ENCODE measurements at regions not wholly inside any gene's neighbourhood (a gene's known extent, or its start where the extent isn't known, plus 50 kb on each side); places are given as distances from the start of the nearest gene placed in this dataset.
A peak's percentile ranks its signal among the peaks of the same experiment; 100 is the strongest.

DNA sequence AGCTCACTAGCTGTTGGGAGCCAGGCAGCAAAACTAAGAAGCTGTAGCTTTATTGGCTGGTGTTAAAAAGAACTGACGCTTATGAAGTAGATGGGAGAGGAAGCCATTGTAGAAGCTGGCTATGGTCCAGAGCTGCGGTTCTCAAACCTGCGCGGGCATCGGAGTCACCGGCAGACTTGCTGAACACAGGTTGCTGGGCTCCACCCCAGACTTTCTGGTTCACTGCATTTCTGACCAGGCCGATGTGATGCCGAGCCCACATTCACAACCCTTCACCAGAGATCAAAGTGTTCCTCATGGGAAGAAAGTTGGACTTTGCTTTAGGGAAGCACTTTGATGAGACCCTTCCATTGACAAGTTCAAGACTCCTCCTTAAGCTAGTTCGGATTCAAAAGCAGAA is 231.6 kb downstream of the QKI start:
- H3K4me3 ChIP-seq (ENCODE audit: low read depth, low read length): no peak overlapping the region
- DNase-seq (ENCODE audit: low read depth): no peak

DNA sequence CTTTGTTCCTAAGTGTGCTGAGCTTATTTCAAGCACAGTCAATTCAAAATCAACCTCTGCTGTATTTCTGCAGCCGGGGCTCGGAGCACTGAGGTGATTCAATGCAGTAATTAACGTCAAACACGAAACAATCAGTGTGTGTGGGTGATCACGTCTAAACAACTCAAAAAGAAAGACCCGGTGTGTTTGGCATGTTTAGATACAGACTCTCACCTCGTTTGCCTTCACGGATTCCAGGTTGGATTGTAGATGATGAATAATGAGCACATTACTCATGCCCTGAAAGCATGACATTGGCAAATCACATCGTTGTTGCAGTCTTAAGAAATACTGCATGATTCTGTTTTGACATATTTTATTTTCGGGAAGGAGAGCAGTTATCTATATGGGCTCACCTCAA is 231.0 kb downstream of the QKI start:
- TF ChIP-seq, protein P1, sequence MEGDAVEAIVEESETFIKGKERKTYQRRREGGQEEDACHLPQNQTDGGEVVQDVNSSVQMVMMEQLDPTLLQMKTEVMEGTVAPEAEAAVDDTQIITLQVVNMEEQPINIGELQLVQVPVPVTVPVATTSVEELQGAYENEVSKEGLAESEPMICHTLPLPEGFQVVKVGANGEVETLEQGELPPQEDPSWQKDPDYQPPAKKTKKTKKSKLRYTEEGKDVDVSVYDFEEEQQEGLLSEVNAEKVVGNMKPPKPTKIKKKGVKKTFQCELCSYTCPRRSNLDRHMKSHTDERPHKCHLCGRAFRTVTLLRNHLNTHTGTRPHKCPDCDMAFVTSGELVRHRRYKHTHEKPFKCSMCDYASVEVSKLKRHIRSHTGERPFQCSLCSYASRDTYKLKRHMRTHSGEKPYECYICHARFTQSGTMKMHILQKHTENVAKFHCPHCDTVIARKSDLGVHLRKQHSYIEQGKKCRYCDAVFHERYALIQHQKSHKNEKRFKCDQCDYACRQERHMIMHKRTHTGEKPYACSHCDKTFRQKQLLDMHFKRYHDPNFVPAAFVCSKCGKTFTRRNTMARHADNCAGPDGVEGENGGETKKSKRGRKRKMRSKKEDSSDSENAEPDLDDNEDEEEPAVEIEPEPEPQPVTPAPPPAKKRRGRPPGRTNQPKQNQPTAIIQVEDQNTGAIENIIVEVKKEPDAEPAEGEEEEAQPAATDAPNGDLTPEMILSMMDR (IDR thresholded peaks at IDR 0.05; ENCODE audit: insufficient read depth, low read depth, low read length, missing control alignments): no peak
- no peak for DNase-seq (ENCODE audit: low read depth)
- no peak overlapping the region for H3K4me3 ChIP-seq (ENCODE audit: low read depth, low read length)

More for the DNA sequence above, 231.6 kb downstream of the QKI start:
- TF ChIP-seq, protein P1 (IDR thresholded peaks at IDR 0.05; ENCODE audit: insufficient read depth, low read depth, low read length, missing control alignments): no peak

DNA sequence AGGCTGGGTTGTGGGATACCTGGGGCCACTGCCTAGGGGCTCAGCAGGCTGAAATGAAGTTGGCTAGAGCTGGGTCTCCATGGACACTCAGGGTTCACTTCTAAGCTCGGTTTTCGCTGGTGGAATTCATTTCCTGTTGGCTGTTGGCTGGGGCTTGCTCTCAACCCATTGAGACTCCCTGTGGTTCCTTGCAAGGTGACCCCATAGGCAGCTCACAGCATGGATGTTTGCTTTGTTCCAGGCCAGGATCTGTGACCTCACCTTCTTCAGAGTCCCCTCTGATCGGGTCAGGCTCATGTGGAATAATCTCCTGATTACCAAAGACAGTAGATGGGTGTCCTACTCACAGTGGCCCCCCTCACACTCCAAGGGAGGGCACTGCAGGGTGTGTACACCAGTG is 229.3 kb downstream of the QKI start:
- no peak overlapping the region for H3K4me3 ChIP-seq (ENCODE audit: low read depth, low read length)
- TF ChIP-seq, protein P1 (IDR thresholded peaks at IDR 0.05; ENCODE audit: insufficient read depth, low read depth, low read length, missing control alignments): no peak
- no peak for DNase-seq (ENCODE audit: low read depth)

DNA sequence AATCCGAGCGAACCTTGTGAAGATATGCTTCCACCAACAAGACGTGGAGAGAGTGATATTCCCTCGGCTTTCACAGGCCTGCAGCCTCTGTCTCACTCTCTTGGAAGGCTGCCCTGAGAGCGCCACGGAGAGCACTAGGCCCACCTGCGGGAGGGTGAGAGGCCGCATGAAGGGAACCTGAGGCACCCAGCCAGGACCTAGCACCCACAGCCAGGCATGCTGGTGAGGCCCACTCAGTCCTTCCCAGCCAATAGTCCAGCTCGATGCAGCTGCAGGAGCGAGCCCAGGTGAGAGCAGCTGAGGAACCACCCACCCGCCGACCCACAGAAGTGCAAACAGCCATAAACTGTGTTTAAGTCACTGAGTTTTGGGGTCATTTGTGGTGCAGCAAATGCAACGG is 227.2 kb downstream of the QKI start:
- no peak overlapping the region for H3K4me3 ChIP-seq (ENCODE audit: low read depth, low read length)
- TF ChIP-seq, protein P1 (IDR thresholded peaks at IDR 0.05; ENCODE audit: insufficient read depth, low read depth, low read length, missing control alignments): no peak
- DNase-seq (ENCODE audit: low read depth): no peak

DNA sequence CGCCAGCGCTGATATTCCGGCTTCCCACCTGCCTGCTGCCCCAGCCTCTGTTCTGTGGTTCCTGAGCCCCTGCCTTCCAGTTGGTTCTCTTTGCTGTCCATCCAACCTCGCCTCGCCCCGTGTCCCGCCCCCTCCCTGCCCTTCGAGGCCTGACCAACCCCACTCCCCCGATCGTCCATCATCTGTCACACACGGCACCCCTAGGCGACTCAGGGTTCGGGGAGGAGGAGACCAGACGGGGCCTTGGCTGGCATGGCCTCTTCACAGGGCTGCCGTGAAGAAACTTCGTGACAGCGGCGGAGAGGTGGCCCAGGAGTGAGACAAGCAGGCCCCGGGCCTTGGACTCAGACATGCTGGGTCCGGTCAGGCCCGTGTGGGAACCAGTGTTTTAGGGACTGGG is 226.1 kb downstream of the QKI start:
- no peak for DNase-seq (ENCODE audit: low read depth)
- TF ChIP-seq, protein P1 (IDR thresholded peaks at IDR 0.05; ENCODE audit: insufficient read depth, low read depth, low read length, missing control alignments): no peak
- no peak overlapping the region for H3K4me3 ChIP-seq (ENCODE audit: low read depth, low read length)

DNA sequence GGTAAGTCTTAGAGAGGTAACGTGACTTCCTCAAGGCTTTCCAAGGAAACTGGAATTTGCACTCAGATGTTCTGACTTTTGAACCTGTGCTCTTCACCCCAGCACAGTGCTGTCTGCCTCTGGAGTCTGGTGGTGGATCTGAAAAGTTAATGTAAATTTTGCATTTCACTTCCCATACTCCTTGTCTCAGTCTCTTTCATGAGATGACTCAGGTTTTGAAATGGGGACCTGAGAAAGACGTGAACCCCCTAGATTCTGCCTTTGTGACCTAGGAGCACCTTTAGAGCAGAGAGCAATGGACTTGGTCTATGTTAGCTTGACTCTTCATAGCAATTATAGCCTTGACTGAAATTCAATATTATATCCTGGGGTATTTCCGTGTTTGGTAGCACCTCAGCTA is 223.0 kb downstream of the QKI start:
- TF ChIP-seq, protein P1 (IDR thresholded peaks at IDR 0.05; ENCODE audit: insufficient read depth, low read depth, low read length, missing control alignments): no peak
- no peak overlapping the region for H3K4me3 ChIP-seq (ENCODE audit: low read depth, low read length)
- peak; percentile 68 for DNase-seq (ENCODE audit: low read depth)

DNA sequence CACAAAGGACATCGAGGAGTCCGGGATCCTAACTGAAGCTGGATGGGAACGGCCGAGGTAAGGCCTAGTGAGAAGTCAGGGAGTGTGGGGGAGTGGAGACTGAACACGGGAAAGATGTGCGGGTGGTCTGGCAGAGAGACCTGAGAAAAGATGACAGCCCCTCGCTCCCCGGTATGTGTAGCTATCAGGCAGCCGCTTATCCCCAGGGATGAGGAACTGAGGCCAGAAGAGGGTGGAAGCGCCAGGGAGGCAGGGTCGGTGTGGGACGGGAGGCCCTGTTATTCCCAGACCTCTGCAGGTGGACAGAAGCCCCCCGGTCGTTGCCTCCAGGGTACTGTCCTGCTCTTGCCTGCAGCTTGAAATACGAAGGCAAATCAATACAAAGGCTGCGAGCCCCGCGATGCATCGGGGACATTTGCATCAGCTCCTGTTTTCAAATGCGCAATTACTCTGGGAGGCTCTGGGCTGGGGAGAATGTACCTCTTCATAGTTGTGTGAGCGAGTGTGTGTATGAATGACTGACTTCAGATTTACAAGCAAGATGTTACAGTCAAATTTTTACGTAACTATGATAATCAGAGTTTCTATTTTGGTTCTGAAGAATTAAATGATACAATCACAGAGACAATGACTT is 221.3 kb downstream of the QKI start:
- no peak overlapping the region for H3K4me3 ChIP-seq (ENCODE audit: low read depth, low read length)
- TF ChIP-seq, protein P1 (IDR thresholded peaks at IDR 0.05; ENCODE audit: insufficient read depth, low read depth, low read length, missing control alignments): no peak

More for the DNA sequence above, 221.3 kb downstream of the QKI start:
- no peak for DNase-seq (ENCODE audit: low read depth)
